ENCODE measurements at regions not wholly inside any gene's neighbourhood (a gene's known extent, or its start where the extent isn't known, plus 50 kb on each side); places are given as distances from the start of the nearest gene placed in this dataset.

GRCh38 chr7:157470701-157471131 lies 133.9 kb downstream of the DNAJB6 start:
- no peaks in the 10 kb centered on the region; the same call in 1 of the 2 replicates for H3K36me3 ChIP-seq (ENCODE audit: insufficient read depth)
- TF ChIP-seq REST (IDR thresholded peaks at IDR 0.05; ENCODE audit: unreplicated experiment) (no peak), EZH2 (IDR thresholded peaks at IDR 0.05; ENCODE audit: low read depth, unreplicated experiment) (no peak), ZNF114 (CRISPR knock-in tag; IDR thresholded peaks at IDR 0.05) (no peak), EZH2phosphoT487 (IDR thresholded peaks at IDR 0.05; ENCODE audit: unreplicated experiment) (no peak), CREB1 (CRISPR knock-in tag; IDR thresholded peaks at IDR 0.05; ENCODE audit: low read depth) (no peak), CTCF (conservative IDR thresholded peaks at IDR 0.05; ENCODE audit: low read depth in 2 of 2) (no peak), NANOG (IDR thresholded peaks at IDR 0.05; ENCODE audit: borderline replicate concordance) (no peak), ETS1 (IDR thresholded peaks at IDR 0.05) (no peak), ZNF331 (CRISPR knock-in tag; IDR thresholded peaks at IDR 0.05; ENCODE audit: low read depth) (no peak), STAT1 (IDR thresholded peaks at IDR 0.05; ENCODE audit: unreplicated experiment) (no peak), JUNB (IDR thresholded peaks at IDR 0.05; ENCODE audit: unreplicated experiment) (no peak), POLR2AphosphoS5 (IDR thresholded peaks at IDR 0.05; ENCODE audit: low read depth) (no peak), ZNF462 (CRISPR knock-in tag; IDR thresholded peaks at IDR 0.05) (no peak)
- Mint-ChIP-seq H3K9me3 (peaks cover 42% of the 10 kb centered on the region), H3K27ac (no peak overlapping the region), H3K27me3 (ENCODE audit: insufficient read depth, low read depth, poor library complexity) (peaks cover 17% of the 10 kb centered on the region), H3K36me3 (ENCODE audit: low read depth) (peaks cover 50% of the 10 kb centered on the region), H3K4me3 (no peak overlapping the region), H3K4me1 (no peaks in the 10 kb centered on the region)
- no peak overlapping the region for H3K27ac ChIP-seq (ENCODE audit: low read depth)
- H3K9me2 ChIP-seq (ENCODE audit: insufficient read depth) = no peaks in the 10 kb centered on the region
- no peak overlapping the region for H3K4me2 ChIP-seq
- H3K4me1 ChIP-seq (ENCODE audit: insufficient read depth) = no peaks in the 10 kb centered on the region
- no peak for ATAC-seq
- H3K27me3 ChIP-seq (ENCODE audit: insufficient read depth) = no peaks in the 10 kb centered on the region
- no peaks in the 10 kb centered on the region for H3F3A ChIP-seq (replicated peaks; ENCODE audit: low read depth)
- DNase-seq (ENCODE audit: low spot score) = no peak
- H3K79me2 ChIP-seq (replicated peaks; ENCODE audit: insufficient read depth) = no peaks in the 10 kb centered on the region
- no peak overlapping the region for H2AFZ ChIP-seq
- no peaks in the 10 kb centered on the region for H4K20me1 ChIP-seq (replicated peaks; ENCODE audit: insufficient read depth)
- H3K4me3 ChIP-seq = no peak overlapping the region

Data from GM23338 (cell line).